Ovary (tissue), 7 donors: ENCODE measurements at regions not wholly inside any gene's neighbourhood (a gene's known extent, or its start where the extent isn't known, plus 50 kb on each side); places are given as distances from the start of the nearest gene placed in this dataset.
A peak's percentile ranks its signal among the peaks of the same experiment; 100 is the strongest.

Source experiments
- DNase-seq, 5 donors: peaks; one replicate each; pipeline ENCODE4 v3.0.0-alpha.2; 2019 to 2020
- H3K27ac ChIP-seq, 2 donors: fragments of 200-600 bp; one replicate each; pipeline versions ENCODE4 v1.5.1 to v1.8.0; 2019 to 2022
- H3K27me3 ChIP-seq: fragments of 200-600 bp; one replicate; pipeline ENCODE4 v1.8.0; 2022
- H3K36me3 ChIP-seq: fragments of 200-600 bp; sonication (generic); one replicate; pipeline ENCODE4 v1.5.1; 2019
- H3K4me1 ChIP-seq: one replicate; pipeline ENCODE4 v1.8.1; 2013; ENCODE audit warnings: mild to moderate bottlenecking, moderate library complexity; ENCODE audit not compliant: insufficient read depth
- H3K4me3 ChIP-seq: fragments of 200-600 bp; sonication (generic); one replicate; pipeline ENCODE4 v1.5.1; 2017
- H3K9me3 ChIP-seq, 2 donors: fragments of 200-600 bp in 1 of 2; sonication (generic) in 1 of 2; one replicate each; pipeline versions ENCODE4 v1.5.1 to v1.8.1; 2013 to 2019; ENCODE audit warnings: mild to moderate bottlenecking in 1 of 2, moderate library complexity in 1 of 2
- EP300 ChIP-seq: sonication (generic); formaldehyde crosslinking; IDR thresholded peaks from one replicate; pipeline ENCODE4 v1.6.1; 2017; ENCODE audit warnings: antibody characterized with exemption
- POLR2A ChIP-seq: fragments of 450-650 bp; IDR thresholded peaks from one replicate; pipeline ENCODE4 v1.6.1; 2017; ENCODE audit warnings: antibody characterized with exemption, mild to moderate bottlenecking, moderate library complexity
- WGBS, 3 donors: extraction: QIAGEN DNeasy Blood & Tissue Kit in 1 of 3; methylation state at CpG; one replicate each; pipeline versions ENCODE4 v1.1.5 to v1.1.7; 2013 to 2017; 5-methylcytosine and 5-hydroxymethylcytosine counted together
- intact Hi-C, 4 donors: fragments of 100-400 bp; cut with DNase I; formaldehyde crosslinking; loops; one replicate each; pipeline versions ENCODE4 v1.11.0 to v1.15.1; 2022 to 2023
- TF ChIP-seq, protein P1 (sequence below), 3 donors: fragments of 450-650 bp in 2 of 3; fragments of 200-600 bp in 1 of 3; IDR thresholded peaks; one replicate each; pipeline versions ENCODE4 v1.5.1 to v1.8.0; 2016 to 2022; ENCODE audit warnings: antibody characterized with exemption in 3 of 3, mild to moderate bottlenecking in 1 of 3
- donor health status: DM: no; HTN: no; CAD: no; lungs with moderate emphysema.
- donor health status: DM: no; HTN: no; CAD: no.
- donor health status: Bipolar disorder and iron deficiency.
- donor health status: DM: no; HTN: no; CAD: no.
- donor health status: DM: yes; HTN: yes; CAD: no.

GRCh38 chr13:111923439-111923838 lies 143.5 kb upstream of the SOX1 start:
- intact Hi-C loops: no loop called here
- no peak for DNase-seq
- Histone ChIP-seq H3K4me3 (no peak overlapping the region), H3K27ac (no peak overlapping the region), H3K27me3 (no peaks in the 10 kb centered on the region), H3K36me3 (no peaks in the 10 kb centered on the region), H3K4me1 (no peaks in the 10 kb centered on the region), H3K9me3 (no peaks in the 10 kb centered on the region)
- WGBS, 3 donors: 68 to 81% (median 79%) methylated on average over 5 of the region's 5 CpGs
- TF ChIP-seq EP300 (no peak), POLR2A (no peak)
- TF ChIP-seq, protein P1, sequence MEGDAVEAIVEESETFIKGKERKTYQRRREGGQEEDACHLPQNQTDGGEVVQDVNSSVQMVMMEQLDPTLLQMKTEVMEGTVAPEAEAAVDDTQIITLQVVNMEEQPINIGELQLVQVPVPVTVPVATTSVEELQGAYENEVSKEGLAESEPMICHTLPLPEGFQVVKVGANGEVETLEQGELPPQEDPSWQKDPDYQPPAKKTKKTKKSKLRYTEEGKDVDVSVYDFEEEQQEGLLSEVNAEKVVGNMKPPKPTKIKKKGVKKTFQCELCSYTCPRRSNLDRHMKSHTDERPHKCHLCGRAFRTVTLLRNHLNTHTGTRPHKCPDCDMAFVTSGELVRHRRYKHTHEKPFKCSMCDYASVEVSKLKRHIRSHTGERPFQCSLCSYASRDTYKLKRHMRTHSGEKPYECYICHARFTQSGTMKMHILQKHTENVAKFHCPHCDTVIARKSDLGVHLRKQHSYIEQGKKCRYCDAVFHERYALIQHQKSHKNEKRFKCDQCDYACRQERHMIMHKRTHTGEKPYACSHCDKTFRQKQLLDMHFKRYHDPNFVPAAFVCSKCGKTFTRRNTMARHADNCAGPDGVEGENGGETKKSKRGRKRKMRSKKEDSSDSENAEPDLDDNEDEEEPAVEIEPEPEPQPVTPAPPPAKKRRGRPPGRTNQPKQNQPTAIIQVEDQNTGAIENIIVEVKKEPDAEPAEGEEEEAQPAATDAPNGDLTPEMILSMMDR (IDR thresholded peaks at IDR 0.05): no peak

DNA sequence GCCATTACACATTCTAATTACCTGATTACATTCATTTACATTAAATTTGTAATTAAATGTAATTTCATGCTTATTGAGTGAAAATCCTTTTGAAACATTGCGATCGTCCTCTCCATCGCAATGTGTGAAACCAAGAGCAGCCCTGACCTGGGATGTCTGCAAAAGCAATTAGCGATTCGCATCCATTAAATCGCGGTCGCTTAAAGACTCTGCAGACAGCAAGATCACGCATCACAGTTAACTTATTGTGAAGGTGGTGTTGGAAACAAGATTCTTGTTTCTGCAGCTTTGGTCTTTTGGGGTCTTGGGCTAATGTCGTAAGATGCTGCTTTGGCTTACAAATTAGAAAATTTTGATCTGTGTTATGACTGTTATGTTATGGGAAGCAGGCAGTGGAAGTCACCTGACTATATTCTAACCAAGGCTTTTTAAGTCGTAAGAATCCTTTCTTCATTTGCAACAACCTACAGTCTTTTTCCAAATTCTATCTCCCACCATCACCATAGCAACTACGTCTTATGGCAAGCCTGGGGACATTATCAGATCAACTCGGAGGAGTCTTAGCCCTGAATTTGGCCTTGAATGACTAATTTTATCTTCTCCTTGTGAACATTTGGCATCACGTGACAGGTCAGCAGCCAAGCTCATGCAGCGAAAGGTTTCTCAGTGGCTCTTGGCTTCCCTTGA lies 142.8 kb upstream of the SOX1 start:
- H3K27me3 ChIP-seq: no peaks in the 10 kb centered on the region
- TF ChIP-seq POLR2A (no peak), EP300 (no peak)
- TF ChIP-seq, protein P1 (IDR thresholded peaks at IDR 0.05): no peak
- H3K9me3 ChIP-seq: no peaks in the 10 kb centered on the region
- no peak overlapping the region for H3K4me3 ChIP-seq
- H3K36me3 ChIP-seq: no peaks in the 10 kb centered on the region
- 70 to 78% (median 74%) methylated on average over 15 of the region's 15 CpGs for WGBS, 3 donors
- H3K27ac ChIP-seq: no peak overlapping the region
- H3K4me1 ChIP-seq: no peaks in the 10 kb centered on the region
- intact Hi-C loops: no loop called here
- no peak for DNase-seq

DNA sequence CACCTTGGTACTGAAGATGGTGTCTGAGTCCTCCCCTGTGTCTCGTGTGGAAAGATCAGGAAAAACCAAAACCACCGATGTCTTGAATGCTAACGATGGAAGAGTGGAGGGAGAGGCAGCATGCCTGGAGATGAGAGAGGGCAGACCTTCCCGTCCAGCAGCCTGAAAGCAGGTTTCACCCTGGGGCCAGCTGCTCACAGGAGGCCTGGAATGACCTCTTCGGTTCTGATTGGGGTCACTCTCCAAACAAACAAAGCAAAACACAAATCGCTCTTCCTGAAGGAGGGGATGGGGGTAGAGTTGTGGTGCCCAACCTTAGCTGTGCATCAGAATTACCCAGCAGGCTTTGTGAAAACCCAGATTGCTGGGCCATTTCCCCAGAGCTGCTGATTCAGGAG lies 142.3 kb upstream of the SOX1 start:
- no peaks in the 10 kb centered on the region for H3K27me3 ChIP-seq
- H3K9me3 ChIP-seq: no peaks in the 10 kb centered on the region
- H3K27ac ChIP-seq: no peak overlapping the region
- no peaks in the 10 kb centered on the region for H3K4me1 ChIP-seq
- DNase-seq: no peak
- WGBS, 3 donors: 49 to 66% (median 50%) methylated on average over 6 of the region's 6 CpGs
- no peaks in the 10 kb centered on the region for H3K36me3 ChIP-seq
- no peak for TF ChIP-seq EP300
- TF ChIP-seq, protein P1 (IDR thresholded peaks at IDR 0.05): no peak
- no peak for TF ChIP-seq POLR2A
- no peak overlapping the region for H3K4me3 ChIP-seq
- intact Hi-C loops: no loop called here

- peak in 1 of 5 donors; percentile 8 for DNase-seq
- Histone ChIP-seq H3K27ac (no peak overlapping the region), H3K4me1 (no peaks in the 10 kb centered on the region), H3K9me3 (no peaks in the 10 kb centered on the region), H3K4me3 (no peak overlapping the region), H3K36me3 (no peaks in the 10 kb centered on the region), H3K27me3 (no peaks in the 10 kb centered on the region)
- 88 to 93% (median 89%) methylated on average over 13 of the region's 13 CpGs for WGBS, 3 donors
- intact Hi-C loops: no loop called here
- TF ChIP-seq EP300 (no peak), POLR2A (no peak)
- TF ChIP-seq, protein P1 (IDR thresholded peaks at IDR 0.05): no peak
These were observed 141.6 kb upstream of the SOX1 start for GRCh38 chr13:111925146-111925875.
